ENCODE measurements at regions not wholly inside any gene's neighbourhood (a gene's known extent, or its start where the extent isn't known, plus 50 kb on each side); places are given as distances from the start of the nearest gene placed in this dataset.

GRCh38 chr2:34787341-34787740 is 1188.2 kb upstream of the FAM98A start (continued):
- TF ChIP-seq ZSCAN16 (tag by site-specific recombination; IDR thresholded peaks at IDR 0.05), result no peak
- no peak for TF ChIP-seq ZNF404 (tag by site-specific recombination; IDR thresholded peaks at IDR 0.05)
- TF ChIP-seq, protein P1, sequence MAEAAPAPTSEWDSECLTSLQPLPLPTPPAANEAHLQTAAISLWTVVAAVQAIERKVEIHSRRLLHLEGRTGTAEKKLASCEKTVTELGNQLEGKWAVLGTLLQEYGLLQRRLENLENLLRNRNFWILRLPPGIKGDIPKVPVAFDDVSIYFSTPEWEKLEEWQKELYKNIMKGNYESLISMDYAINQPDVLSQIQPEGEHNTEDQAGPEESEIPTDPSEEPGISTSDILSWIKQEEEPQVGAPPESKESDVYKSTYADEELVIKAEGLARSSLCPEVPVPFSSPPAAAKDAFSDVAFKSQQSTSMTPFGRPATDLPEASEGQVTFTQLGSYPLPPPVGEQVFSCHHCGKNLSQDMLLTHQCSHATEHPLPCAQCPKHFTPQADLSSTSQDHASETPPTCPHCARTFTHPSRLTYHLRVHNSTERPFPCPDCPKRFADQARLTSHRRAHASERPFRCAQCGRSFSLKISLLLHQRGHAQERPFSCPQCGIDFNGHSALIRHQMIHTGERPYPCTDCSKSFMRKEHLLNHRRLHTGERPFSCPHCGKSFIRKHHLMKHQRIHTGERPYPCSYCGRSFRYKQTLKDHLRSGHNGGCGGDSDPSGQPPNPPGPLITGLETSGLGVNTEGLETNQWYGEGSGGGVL (tag by site-specific recombination; IDR thresholded peaks at IDR 0.05), result no peak
- TF ChIP-seq, protein P2, sequence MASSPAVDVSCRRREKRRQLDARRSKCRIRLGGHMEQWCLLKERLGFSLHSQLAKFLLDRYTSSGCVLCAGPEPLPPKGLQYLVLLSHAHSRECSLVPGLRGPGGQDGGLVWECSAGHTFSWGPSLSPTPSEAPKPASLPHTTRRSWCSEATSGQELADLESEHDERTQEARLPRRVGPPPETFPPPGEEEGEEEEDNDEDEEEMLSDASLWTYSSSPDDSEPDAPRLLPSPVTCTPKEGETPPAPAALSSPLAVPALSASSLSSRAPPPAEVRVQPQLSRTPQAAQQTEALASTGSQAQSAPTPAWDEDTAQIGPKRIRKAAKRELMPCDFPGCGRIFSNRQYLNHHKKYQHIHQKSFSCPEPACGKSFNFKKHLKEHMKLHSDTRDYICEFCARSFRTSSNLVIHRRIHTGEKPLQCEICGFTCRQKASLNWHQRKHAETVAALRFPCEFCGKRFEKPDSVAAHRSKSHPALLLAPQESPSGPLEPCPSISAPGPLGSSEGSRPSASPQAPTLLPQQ (tag by site-specific recombination; IDR thresholded peaks at IDR 0.05), result no peak
- TF ChIP-seq ZNF10 (tag by site-specific recombination; IDR thresholded peaks at IDR 0.05), result no peak

DNA sequence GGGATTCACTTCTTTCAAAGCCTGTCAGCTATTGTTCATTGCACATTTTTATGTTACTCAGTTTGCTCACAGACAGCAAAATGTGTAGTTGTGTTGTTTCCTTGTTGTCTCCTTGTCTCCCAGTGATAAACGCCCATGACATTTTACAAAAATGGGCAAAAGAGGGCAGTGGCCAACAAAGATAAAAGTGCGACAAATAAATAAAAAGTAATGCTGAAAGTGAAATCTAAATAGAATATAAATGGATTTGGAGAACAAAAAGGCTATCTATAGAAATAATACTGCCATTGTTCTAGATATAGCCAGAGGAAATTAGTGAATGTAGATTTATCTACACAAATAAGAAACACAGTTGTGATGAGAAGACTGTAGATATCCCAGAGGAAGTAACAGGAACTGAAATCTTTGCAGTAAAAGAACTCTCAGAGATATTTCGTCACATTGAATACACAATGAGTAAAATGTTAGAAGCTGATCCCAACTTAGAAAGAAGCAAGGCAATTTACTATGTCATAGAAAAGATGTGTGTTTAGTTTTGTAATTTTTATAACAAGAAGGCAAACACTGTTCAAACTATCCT is 1186.2 kb upstream of the FAM98A start:
- H3K36me3 ChIP-seq (ENCODE audit: control insufficient read depth in 2 of 2, insufficient read depth in 1 of 2, low read length in 2 of 2), result no peaks in the 10 kb centered on the region
- TF ChIP-seq SETDB1 (IDR thresholded peaks at IDR 0.05; ENCODE audit: insufficient read length, low read length), result no peak
- TF ChIP-seq ZNF221 (tag by site-specific recombination; IDR thresholded peaks at IDR 0.05; ENCODE audit: borderline replicate concordance), result no peak
- TF ChIP-seq BCL11B (tag by site-specific recombination; IDR thresholded peaks at IDR 0.05; ENCODE audit: low read depth), result no peak
- no peak for TF ChIP-seq ZNF530 (tag by site-specific recombination; IDR thresholded peaks at IDR 0.05; ENCODE audit: low read depth)
- TF ChIP-seq, protein P3, sequence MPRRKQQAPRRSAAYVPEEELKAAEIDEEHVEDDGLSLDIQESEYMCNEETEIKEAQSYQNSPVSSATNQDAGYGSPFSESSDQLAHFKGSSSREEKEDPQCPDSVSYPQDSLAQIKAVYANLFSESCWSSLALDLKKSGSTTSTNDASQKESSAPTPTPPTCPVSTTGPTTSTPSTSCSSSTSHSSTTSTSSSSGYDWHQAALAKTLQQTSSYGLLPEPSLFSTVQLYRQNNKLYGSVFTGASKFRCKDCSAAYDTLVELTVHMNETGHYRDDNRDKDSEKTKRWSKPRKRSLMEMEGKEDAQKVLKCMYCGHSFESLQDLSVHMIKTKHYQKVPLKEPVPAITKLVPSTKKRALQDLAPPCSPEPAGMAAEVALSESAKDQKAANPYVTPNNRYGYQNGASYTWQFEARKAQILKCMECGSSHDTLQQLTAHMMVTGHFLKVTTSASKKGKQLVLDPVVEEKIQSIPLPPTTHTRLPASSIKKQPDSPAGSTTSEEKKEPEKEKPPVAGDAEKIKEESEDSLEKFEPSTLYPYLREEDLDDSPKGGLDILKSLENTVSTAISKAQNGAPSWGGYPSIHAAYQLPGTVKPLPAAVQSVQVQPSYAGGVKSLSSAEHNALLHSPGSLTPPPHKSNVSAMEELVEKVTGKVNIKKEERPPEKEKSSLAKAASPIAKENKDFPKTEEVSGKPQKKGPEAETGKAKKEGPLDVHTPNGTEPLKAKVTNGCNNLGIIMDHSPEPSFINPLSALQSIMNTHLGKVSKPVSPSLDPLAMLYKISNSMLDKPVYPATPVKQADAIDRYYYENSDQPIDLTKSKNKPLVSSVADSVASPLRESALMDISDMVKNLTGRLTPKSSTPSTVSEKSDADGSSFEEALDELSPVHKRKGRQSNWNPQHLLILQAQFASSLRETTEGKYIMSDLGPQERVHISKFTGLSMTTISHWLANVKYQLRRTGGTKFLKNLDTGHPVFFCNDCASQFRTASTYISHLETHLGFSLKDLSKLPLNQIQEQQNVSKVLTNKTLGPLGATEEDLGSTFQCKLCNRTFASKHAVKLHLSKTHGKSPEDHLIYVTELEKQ (tag by site-specific recombination; IDR thresholded peaks at IDR 0.05; ENCODE audit: borderline replicate concordance), result no peak
- no peak for TF ChIP-seq ZNF114 (tag by site-specific recombination; IDR thresholded peaks at IDR 0.05)
- TF ChIP-seq ZNF354C (tag by site-specific recombination; IDR thresholded peaks at IDR 0.05; ENCODE audit: borderline replicate concordance, low read depth), result no peak
- TF ChIP-seq HOXA7 (CRISPR knock-in tag; IDR thresholded peaks at IDR 0.05; ENCODE audit: borderline replicate concordance), result no peak
- no peak for TF ChIP-seq ZNF658 (tag by site-specific recombination; IDR thresholded peaks at IDR 0.05)
- no peak for TF ChIP-seq ZNF184 (tag by site-specific recombination; IDR thresholded peaks at IDR 0.05)
- no peak for TF ChIP-seq ZBTB11 (tag by site-specific recombination; conservative IDR thresholded peaks at IDR 0.05; ENCODE audit: low read depth)
- TF ChIP-seq OVOL3 (tag by site-specific recombination; IDR thresholded peaks at IDR 0.05), result no peak
- TF ChIP-seq YY1 (tag by site-specific recombination; IDR thresholded peaks at IDR 0.05), result no peak
- TF ChIP-seq ZNF544 (tag by site-specific recombination; IDR thresholded peaks at IDR 0.05), result no peak
- TF ChIP-seq, protein P4, sequence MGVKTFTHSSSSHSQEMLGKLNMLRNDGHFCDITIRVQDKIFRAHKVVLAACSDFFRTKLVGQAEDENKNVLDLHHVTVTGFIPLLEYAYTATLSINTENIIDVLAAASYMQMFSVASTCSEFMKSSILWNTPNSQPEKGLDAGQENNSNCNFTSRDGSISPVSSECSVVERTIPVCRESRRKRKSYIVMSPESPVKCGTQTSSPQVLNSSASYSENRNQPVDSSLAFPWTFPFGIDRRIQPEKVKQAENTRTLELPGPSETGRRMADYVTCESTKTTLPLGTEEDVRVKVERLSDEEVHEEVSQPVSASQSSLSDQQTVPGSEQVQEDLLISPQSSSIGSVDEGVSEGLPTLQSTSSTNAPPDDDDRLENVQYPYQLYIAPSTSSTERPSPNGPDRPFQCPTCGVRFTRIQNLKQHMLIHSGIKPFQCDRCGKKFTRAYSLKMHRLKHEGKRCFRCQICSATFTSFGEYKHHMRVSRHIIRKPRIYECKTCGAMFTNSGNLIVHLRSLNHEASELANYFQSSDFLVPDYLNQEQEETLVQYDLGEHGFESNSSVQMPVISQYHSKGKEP (tag by site-specific recombination; IDR thresholded peaks at IDR 0.05), result no peak
- TF ChIP-seq ZNF37A (tag by site-specific recombination; IDR thresholded peaks at IDR 0.05), result no peak
- no peak for TF ChIP-seq ZNF416 (tag by site-specific recombination; IDR thresholded peaks at IDR 0.05)
- ChIA-PET CTCF (interaction anchor here (0.6 kb wide), 1 partner anchor 13 kb away, joined by 3 read pairs; no protein-coding TSS in a partner anchor), POLR2A (no interaction called here)
- H3K9me3 ChIP-seq (ENCODE audit: control insufficient read depth, insufficient read depth, low read depth, low read length), result no peaks in the 10 kb centered on the region
- no peak overlapping the region for H3K4me3 ChIP-seq (ENCODE audit: low read depth, low read length)
- no peak overlapping the region for H3K27ac ChIP-seq (ENCODE audit: extremely low read depth, low read depth, low read length)
- no peaks in the 10 kb centered on the region for H3K4me1 ChIP-seq (ENCODE audit: control insufficient read depth, insufficient read depth, low read length)

Measured in HEK293 (cell line).